H1 (cell line): ENCODE measurements at regions not wholly inside any gene's neighbourhood (a gene's known extent, or its start where the extent isn't known, plus 50 kb on each side); places are given as distances from the start of the nearest gene placed in this dataset.

Experiments
- CTCF ChIA-PET: fragments of 300-600 bp; sonication (Branson Sonifier 250); formaldehyde crosslinking; loops from one replicate; lab custom pipeline; 2021; ENCODE audit not compliant: partially characterized antibody; lab: Charles Lee
- POLR2A ChIA-PET: fragments of 300-600 bp; sonication (Branson Sonifier 250); formaldehyde crosslinking; loops from one replicate; lab custom pipeline; 2021; ENCODE audit warnings: inconsistent platforms; ENCODE audit not compliant: partially characterized antibody; lab: Charles Lee
- DNase-seq, 2 experiments: peaks; one replicate each; pipeline versions ENCODE4 v3.0.0 to v3.0.0-alpha.2; 2010 to 2022; ENCODE audit warnings: low spot score in 2 of 2, low read depth in 1 of 2, mixed read lengths in 1 of 2
- FAIRE-seq: peaks from 2 replicates; lab custom pipeline; 2011; peaks lifted over from hg19 to GRCh38; lab: Jason Lieb, UNC
- H2AFZ ChIP-seq: 2 replicates; pipeline ENCODE4 v1.8.1; 2012; ENCODE audit warnings: low read length, inconsistent platforms
- H2AK5ac ChIP-seq: 2 replicates; pipeline ENCODE4 v1.6.1; 2013; ENCODE audit warnings: low read depth, low read length
- H2BK120ac ChIP-seq: replicated peaks from 2 replicates; pipeline ENCODE3; 2013; ENCODE audit warnings: low read depth, low read length, inconsistent platforms
- H2BK12ac ChIP-seq: 2 replicates; pipeline ENCODE4 v1.6.1; 2013; ENCODE audit warnings: low read depth, low read length
- H2BK15ac ChIP-seq: 2 replicates; pipeline ENCODE4 v1.6.1; 2013; ENCODE audit warnings: low read length
- H2BK20ac ChIP-seq: 2 replicates; pipeline ENCODE4 v1.6.1; 2013; ENCODE audit warnings: low read length
- H2BK5ac ChIP-seq: 2 replicates; pipeline ENCODE4 v1.6.1; 2013; ENCODE audit warnings: low read depth, low read length
- H3K14ac ChIP-seq: 2 replicates; pipeline ENCODE4 v1.6.1; 2013; ENCODE audit warnings: inconsistent platforms; ENCODE audit not compliant: insufficient read length
- H3K18ac ChIP-seq: 2 replicates; pipeline ENCODE4 v1.6.1; 2013; ENCODE audit warnings: low read length; ENCODE audit errors: extremely low read depth
- H3K23ac ChIP-seq: 2 replicates; pipeline ENCODE4 v1.6.1; 2013; ENCODE audit warnings: inconsistent platforms; ENCODE audit not compliant: insufficient read length
- H3K23me2 ChIP-seq: 2 replicates; pipeline ENCODE4 v1.6.1; 2013; ENCODE audit warnings: low read depth, low read length
- H3K27ac ChIP-seq: 2 replicates; pipeline ENCODE4 v1.6.1; 2011; ENCODE audit warnings: low read depth, low read length, inconsistent platforms
- H3K27me3 ChIP-seq, 4 experiments: replicated peaks in 1 of 4; 1 replicate in 1 of 4; 2 replicates in 3 of 4; pipeline versions ENCODE4 v1.6.1 to v1.8.1; 2011 to 2013; ENCODE audit warnings: low read length in 3 of 4, mild to moderate bottlenecking in 3 of 4, inconsistent platforms in 2 of 4, mixed read lengths in 2 of 4, moderate library complexity in 1 of 4; ENCODE audit not compliant: control insufficient read depth in 3 of 4, insufficient read depth in 3 of 4; ENCODE audit errors: extremely low read depth in 1 of 4
- H3K36me3 ChIP-seq, 4 experiments: 2 replicates each; pipeline versions ENCODE4 v1.6.1 to v1.8.1; 2011 to 2013; ENCODE audit warnings: mild to moderate bottlenecking in 4 of 4, low read length in 3 of 4, moderate library complexity in 2 of 4, control low read depth in 1 of 4, inconsistent platforms in 1 of 4; ENCODE audit not compliant: insufficient read depth in 4 of 4, control insufficient read depth in 2 of 4
- H3K4ac ChIP-seq: replicated peaks from 2 replicates; pipeline ENCODE3; 2013; ENCODE audit warnings: low read length, low read depth, mixed read lengths, inconsistent platforms; ENCODE audit not compliant: insufficient read length
- H3K4me1 ChIP-seq, 4 experiments: replicated peaks in 1 of 4; 1 replicate in 1 of 4; 2 replicates in 3 of 4; pipeline versions ENCODE4 v1.6.1 to v1.8.1; 2011 to 2013; ENCODE audit warnings: low read length in 3 of 4, inconsistent platforms in 2 of 4, mixed read lengths in 1 of 4; ENCODE audit not compliant: insufficient read depth in 4 of 4, control insufficient read depth in 3 of 4
- H3K4me2 ChIP-seq, 2 experiments: 2 replicates each; pipeline versions ENCODE4 v1.6.1 to v1.8.1; 2011 to 2013; ENCODE audit warnings: low read depth in 2 of 2, low read length in 2 of 2, control low read depth in 1 of 2, inconsistent platforms in 1 of 2, mild to moderate bottlenecking in 1 of 2; ENCODE audit not compliant: insufficient read depth in 1 of 2
- H3K4me3 ChIP-seq, 4 experiments: fragments of 200-600, 300-600 bp in 1 of 4; sonication (generic), shearing (Covaris generic), sonication (Bioruptor Twin) in 1 of 4; 2 replicates each; pipeline versions ENCODE4 v1.5.1 to v1.8.1; 2011 to 2016; ENCODE audit warnings: low read length in 4 of 4, low read depth in 3 of 4, control low read depth in 2 of 4, inconsistent platforms in 2 of 4, mild to moderate bottlenecking in 2 of 4, mixed read lengths in 1 of 4, moderate library complexity in 1 of 4; ENCODE audit not compliant: insufficient read depth in 2 of 4; ENCODE audit errors: extremely low read depth in 1 of 4
- H3K56ac ChIP-seq: replicated peaks from 2 replicates; pipeline ENCODE3; 2013; ENCODE audit warnings: low read depth, mild to moderate bottlenecking, mixed read lengths, low read length, inconsistent platforms; ENCODE audit not compliant: insufficient read length
- H3K79me1 ChIP-seq: 2 replicates; pipeline ENCODE4 v1.6.1; 2013; ENCODE audit warnings: low read depth, low read length, control low read depth
- H3K79me2 ChIP-seq, 2 experiments: 2 replicates each; pipeline versions ENCODE4 v1.6.1 to v1.8.1; 2012 to 2013; ENCODE audit warnings: low read length in 2 of 2, mild to moderate bottlenecking in 2 of 2, inconsistent platforms in 1 of 2; ENCODE audit not compliant: insufficient read depth in 2 of 2, control insufficient read depth in 1 of 2
- H3K9ac ChIP-seq, 4 experiments: replicated peaks in 1 of 4; 1 replicate in 1 of 4; 2 replicates in 3 of 4; pipeline versions ENCODE4 v1.6.1 to v1.8.1; 2011 to 2013; ENCODE audit warnings: low read depth in 3 of 4, low read length in 3 of 4, control low read depth in 2 of 4, mild to moderate bottlenecking in 2 of 4, moderate library complexity in 2 of 4, inconsistent platforms in 1 of 4; ENCODE audit errors: extremely low read depth in 1 of 4
- H3K9me3 ChIP-seq, 2 experiments: 2 replicates each; pipeline versions ENCODE4 v1.6.1 to v1.8.1; 2012 to 2013; ENCODE audit warnings: mild to moderate bottlenecking in 2 of 2, moderate library complexity in 2 of 2, control low read depth in 1 of 2, inconsistent platforms in 1 of 2, low read depth in 1 of 2, low read length in 1 of 2, mixed read lengths in 1 of 2; ENCODE audit not compliant: insufficient read depth in 2 of 2
- H4K20me1 ChIP-seq, 2 experiments: replicated peaks in 1 of 2; 2 replicates each; pipeline versions ENCODE3 to v1.8.1; 2011 to 2013; ENCODE audit warnings: inconsistent platforms in 2 of 2, low read length in 2 of 2, mild to moderate bottlenecking in 1 of 2; ENCODE audit not compliant: insufficient read depth in 2 of 2, control insufficient read depth in 1 of 2
- H4K5ac ChIP-seq: 2 replicates; pipeline ENCODE4 v1.6.1; 2013; ENCODE audit warnings: low read length, low read depth, mixed read lengths, inconsistent platforms; ENCODE audit not compliant: insufficient read length
- H4K8ac ChIP-seq: 2 replicates; pipeline ENCODE4 v1.8.0; 2013; ENCODE audit warnings: mild to moderate bottlenecking, moderate library complexity, low read length, inconsistent platforms; ENCODE audit not compliant: insufficient read depth; ENCODE audit errors: extremely low read depth
- H4K91ac ChIP-seq: replicated peaks from 2 replicates; pipeline ENCODE3; 2013; ENCODE audit warnings: low read length, mixed read lengths, inconsistent platforms; ENCODE audit not compliant: insufficient read length
- CTBP2 ChIP-seq: IDR thresholded peaks from 2 replicates; pipeline ENCODE4 v1.7.0; 2011; ENCODE audit warnings: borderline replicate concordance, mild to moderate bottlenecking, moderate library complexity, mixed read lengths, low read length; ENCODE audit not compliant: insufficient read depth, insufficient read length
- EGR1 ChIP-seq: IDR thresholded peaks from 2 replicates; pipeline ENCODE4 v1.6.1; 2011; ENCODE audit warnings: low read depth, low read length, borderline replicate concordance
- WGBS, 2 experiments: shearing (Covaris generic) in 1 of 2; methylation state at CpG; one replicate each; pipeline versions ENCODE4 v1.1.6 to v1.1.7; 2013 to 2015; ENCODE audit warnings: low lambda C conversion rate in 2 of 2, mixed read lengths in 2 of 2, inconsistent platforms in 1 of 2, low coverage in 1 of 2, missing lambda C conversion rate in 1 of 2; ENCODE audit not compliant: insufficient replicate concordance in 2 of 2, insufficient coverage in 1 of 2, insufficient read length in 1 of 2; ENCODE audit errors: extremely low coverage in 1 of 2, missing lambda C conversion rate in 1 of 2; 5-methylcytosine and 5-hydroxymethylcytosine counted together

DNA sequence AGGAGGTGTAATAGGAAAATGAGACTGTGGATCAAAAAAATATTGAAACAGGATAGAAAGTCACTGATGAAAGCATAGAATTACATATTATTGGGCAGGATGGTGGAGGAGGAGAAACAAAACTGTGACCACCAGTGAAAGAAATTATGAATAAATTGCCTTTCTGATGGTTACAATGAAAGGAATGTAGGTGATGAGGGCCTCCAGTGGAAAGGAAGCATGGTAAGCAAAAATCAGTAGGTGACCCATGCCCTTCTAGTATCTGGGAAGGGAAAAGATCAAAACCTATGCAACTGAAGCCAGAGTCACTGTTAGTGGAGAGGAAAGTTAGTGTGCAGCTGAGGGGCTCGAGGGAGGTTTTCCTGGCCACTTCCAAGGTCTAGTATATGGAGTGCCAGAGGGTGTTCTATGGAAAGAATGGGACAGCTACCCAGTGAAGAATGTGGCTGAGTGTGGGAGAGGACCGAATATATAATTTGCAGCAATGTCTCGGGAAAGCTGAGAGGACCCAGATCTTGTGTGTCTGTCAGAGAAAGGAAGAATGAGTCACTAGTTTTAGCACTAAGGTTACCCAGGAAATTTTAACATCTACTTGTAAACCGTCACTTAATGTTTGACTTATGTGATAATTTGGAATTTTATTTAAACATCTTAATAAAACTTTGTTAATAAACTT is 146.2 kb downstream of the NFKBIZ start:
- no peak overlapping the region for H3K14ac ChIP-seq
- no peak overlapping the region for H2AK5ac ChIP-seq
- no peak overlapping the region for H4K8ac ChIP-seq
- H3K27me3 ChIP-seq, result no peaks in the 10 kb centered on the region
- H2BK120ac ChIP-seq, result no peak overlapping the region
- H2BK12ac ChIP-seq, result no peak overlapping the region
- WGBS, 2 experiments, result 68% methylated on average over 4 of the region's 4 CpGs; no CpG with 5 or more reads in 1 of the 2 experiments
- H3K9ac ChIP-seq, result no peak overlapping the region
- no peaks in the 10 kb centered on the region for H3K4me1 ChIP-seq
- H2AFZ ChIP-seq, result no peak overlapping the region
- TF ChIP-seq CTBP2 (no peak), EGR1 (no peak)
- no peaks in the 10 kb centered on the region for H3K79me2 ChIP-seq
- DNase-seq, result no peak
- no peak overlapping the region for H3K56ac ChIP-seq
- ChIA-PET POLR2A (no interaction called here), CTCF (interaction anchor here (1.2 to 1.6 kb wide), 2 partner anchors 10 to 24 kb away, joined by 3 to 5 read pairs; no protein-coding TSS in a partner anchor)
- H3K4me2 ChIP-seq, result no peak overlapping the region
- no peak overlapping the region for H3K27ac ChIP-seq
- no peak overlapping the region for H4K5ac ChIP-seq
- H3K4ac ChIP-seq, result no peak overlapping the region
- no peak overlapping the region for H4K91ac ChIP-seq
- no peaks in the 10 kb centered on the region for H3K79me1 ChIP-seq
- H2BK20ac ChIP-seq, result no peak overlapping the region
- no peaks in the 10 kb centered on the region for H3K36me3 ChIP-seq
- H3K4me3 ChIP-seq, result no peak overlapping the region
- H4K20me1 ChIP-seq, result no peaks in the 10 kb centered on the region
- H2BK15ac ChIP-seq, result no peak overlapping the region
- H2BK5ac ChIP-seq, result no peak overlapping the region
- no peak overlapping the region for H3K18ac ChIP-seq
- no peak for FAIRE-seq
- no peak overlapping the region for H3K23ac ChIP-seq
- no peaks in the 10 kb centered on the region for H3K9me3 ChIP-seq
- no peaks in the 10 kb centered on the region for H3K23me2 ChIP-seq
